RWPE1 (cell line): ENCODE measurements at regions not wholly inside any gene's neighbourhood (a gene's known extent, or its start where the extent isn't known, plus 50 kb on each side); places are given as distances from the start of the nearest gene placed in this dataset.

Experiments used
- CTCF ChIA-PET: fragments of 350-600 bp; sonication (Branson Sonifier 250); formaldehyde crosslinking; extraction: SDS; loops from one replicate; lab custom pipeline; 2021; lab: Yijun Ruan, JAX
- POLR2A ChIA-PET: fragments of 400-600 bp; formaldehyde crosslinking; extraction: SDS; loops from one replicate; lab custom pipeline; 2020; ENCODE audit warnings: antibody characterized with exemption; ENCODE audit not compliant: low non-redundant PET; lab: Yijun Ruan, JAX
- DNase-seq: peaks from one replicate; pipeline ENCODE4 v3.0.0; 2012; ENCODE audit warnings: low spot score
- H3K27ac ChIP-seq: fragments of 450-650 bp; 2 replicates; pipeline ENCODE4 v1.5.1; 2017
- CTCF ChIP-seq: fragments of 450-650 bp; conservative IDR thresholded peaks from 2 replicates; pipeline ENCODE4 v1.5.1; 2017; ENCODE audit warnings: low read depth, mild to moderate bottlenecking

DNA sequence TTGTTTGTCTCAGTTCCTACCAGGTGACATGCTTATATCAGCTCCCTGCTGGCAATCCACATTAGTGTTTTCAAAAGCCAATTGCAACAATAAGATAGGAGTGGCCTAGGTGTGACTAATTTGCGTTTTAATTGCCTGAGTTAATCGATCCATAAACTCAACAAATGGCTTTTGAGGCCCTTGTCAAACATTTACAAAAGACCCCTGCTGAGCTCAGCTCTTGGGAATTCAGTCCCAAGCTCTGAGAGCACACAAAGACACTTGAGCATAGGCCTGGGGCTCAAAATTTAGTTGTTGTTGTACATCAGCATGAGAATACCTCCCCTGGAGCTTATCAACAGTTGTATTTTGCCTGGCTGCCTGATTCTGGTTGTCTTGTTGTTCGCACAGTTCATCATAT is 1134.4 kb upstream of the TSPY4 start:
- no peak for TF ChIP-seq CTCF
- ChIA-PET CTCF (no interaction called here), POLR2A (no interaction called here)
- no peak overlapping the region for H3K27ac ChIP-seq
- no peak for DNase-seq

DNA sequence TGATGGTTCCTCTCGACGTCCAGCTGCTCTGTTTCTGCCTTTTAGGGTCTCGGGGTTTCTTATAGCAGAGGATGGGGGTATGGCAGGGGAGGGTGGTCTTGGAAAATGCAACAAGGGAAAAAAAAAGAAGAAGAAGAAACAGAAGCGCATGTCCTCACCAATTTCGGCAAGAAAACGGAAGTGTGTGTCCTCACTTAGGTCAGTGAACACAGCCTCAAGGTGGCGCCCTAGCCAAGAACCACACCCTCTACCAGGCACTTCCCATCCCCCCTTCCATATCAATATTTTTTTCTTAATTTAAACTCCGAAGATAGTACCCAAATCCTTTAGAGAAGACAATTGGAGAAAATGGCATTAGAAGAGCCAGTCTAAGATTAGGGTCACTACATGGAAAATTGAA is 1096.1 kb upstream of the TSPY4 start:
- CTCF ChIA-PET = no interaction called here
- H3K27ac ChIP-seq = no peak overlapping the region
- POLR2A ChIA-PET = no interaction called here
- TF ChIP-seq CTCF = no peak
- DNase-seq = no peak

DNA sequence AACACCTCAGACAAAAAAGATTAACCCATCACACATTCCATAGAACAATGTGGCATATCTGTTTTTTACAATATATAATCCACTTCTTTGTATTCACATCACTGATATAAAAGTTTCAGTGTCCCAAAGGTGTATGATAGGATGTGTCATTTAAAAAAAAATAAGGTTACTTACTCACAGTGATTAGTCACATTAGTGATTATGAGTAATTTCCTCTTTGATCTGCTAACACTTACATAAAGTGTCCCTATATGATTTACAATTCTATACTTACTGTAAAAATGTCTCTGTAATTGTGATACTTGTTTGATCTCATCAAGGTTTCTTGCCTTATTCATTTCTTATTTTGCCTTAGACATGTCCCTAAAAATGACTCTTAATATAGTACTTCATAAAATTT is 1063.5 kb upstream of the TSPY4 start:
- H3K27ac ChIP-seq = no peak overlapping the region
- ChIA-PET POLR2A (no interaction called here), CTCF (no interaction called here)
- TF ChIP-seq CTCF = no peak
- DNase-seq = no peak

GRCh38 chrY:8305021-8305420 is 1032.2 kb upstream of the TSPY4 start:
- H3K27ac ChIP-seq = no peak overlapping the region
- TF ChIP-seq CTCF = no peak
- DNase-seq = no peak
- ChIA-PET POLR2A (no interaction called here), CTCF (no interaction called here)

DNA sequence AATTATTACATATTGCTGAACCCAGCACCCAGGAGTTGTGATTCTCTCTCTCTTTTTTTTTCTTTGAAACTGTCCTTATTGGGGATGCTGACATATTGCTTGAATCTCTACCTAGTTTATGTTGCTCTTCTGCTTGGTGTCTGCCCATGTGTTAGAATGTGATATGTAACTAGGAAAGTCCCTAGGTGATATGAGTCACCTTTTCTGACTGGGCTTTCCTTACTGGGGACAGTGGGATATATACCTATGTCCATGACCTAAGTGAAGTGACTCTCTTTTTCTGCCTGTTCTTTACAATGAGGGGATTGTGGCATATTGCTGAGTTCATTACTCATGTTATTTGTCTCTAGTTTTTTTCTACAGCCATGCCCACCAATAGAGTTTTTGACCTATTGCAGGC is 1013.2 kb upstream of the TSPY4 start:
- POLR2A ChIA-PET = no interaction called here
- TF ChIP-seq CTCF = no peak
- H3K27ac ChIP-seq = no peak overlapping the region
- DNase-seq = no peak
- CTCF ChIA-PET = no interaction called here

- no peak for DNase-seq
- ChIA-PET POLR2A (no interaction called here), CTCF (no interaction called here)
- no peak overlapping the region for H3K27ac ChIP-seq
- no peak for TF ChIP-seq CTCF
These were observed 1010.3 kb upstream of the TSPY4 start for GRCh38 chrY:8326944-8327343.
